Caco-2 (cell line): ENCODE measurements at regions not wholly inside any gene's neighbourhood (a gene's known extent, or its start where the extent isn't known, plus 50 kb on each side); places are given as distances from the start of the nearest gene placed in this dataset.

Experiments used
- BruUV-seq: library from RNA; stranded (reverse); fragments of 400-500 nt; replicated peaks from 2 replicates; lab custom pipeline; 2021; lab: Mats Ljungman, UMichigan
- CTCF ChIA-PET: fragments of 300-600 bp; sonication (Branson Sonifier 250); formaldehyde crosslinking; loops from one replicate; lab custom pipeline; 2022; ENCODE audit warnings: antibody characterized with exemption; lab: Charles Lee
- POLR2A ChIA-PET: fragments of 300-600 bp; sonication (Branson Sonifier 250); formaldehyde crosslinking; loops from one replicate; lab custom pipeline; 2022; ENCODE audit warnings: antibody characterized with exemption; lab: Charles Lee
- DNase-seq, 2 experiments: peaks; one replicate each; pipeline versions ENCODE4 v3.0.0 to v3.0.0-alpha.2; 2020 to 2022
- H3K27me3 ChIP-seq: replicated peaks from 2 replicates; pipeline ENCODE4 v1.6.0; 2011; ENCODE audit warnings: low read length; ENCODE audit not compliant: control insufficient read depth, insufficient read depth
- H3K36me3 ChIP-seq: 2 replicates; pipeline ENCODE4 v1.5.1; 2011; ENCODE audit warnings: low read length; ENCODE audit not compliant: control insufficient read depth, insufficient read depth
- H3K4me1 ChIP-seq: fragments of 250-450 bp; sonication (Bioruptor Pico); 2 replicates; pipeline ENCODE4 v1.5.1; 2020; ENCODE audit warnings: mild to moderate bottlenecking
- H3K4me3 ChIP-seq: 2 replicates; pipeline ENCODE4 v1.5.1; 2011; ENCODE audit warnings: low read depth, mild to moderate bottlenecking, control low read depth, low read length
- H3K9me3 ChIP-seq: fragments of 250-450 bp; sonication (Bioruptor Pico); 2 replicates; pipeline ENCODE4 v1.5.1; 2020; ENCODE audit warnings: mild to moderate bottlenecking, moderate library complexity
- H3K27ac Mint-ChIP-seq: one replicate; pipeline ENCODE4 v1.8.0; 2022; ENCODE audit warnings: mixed read lengths; ENCODE audit not compliant: unreplicated experiment
- H3K27me3 Mint-ChIP-seq: one replicate; pipeline ENCODE4 v1.8.0; 2022; ENCODE audit warnings: mixed read lengths; ENCODE audit not compliant: insufficient read depth, unreplicated experiment
- H3K36me3 Mint-ChIP-seq: one replicate; pipeline ENCODE4 v1.8.0; 2022; ENCODE audit warnings: mild to moderate bottlenecking, mixed read lengths; ENCODE audit not compliant: insufficient read depth, unreplicated experiment
- H3K4me1 Mint-ChIP-seq: one replicate; pipeline ENCODE4 v1.8.0; 2022; ENCODE audit warnings: low read depth, mixed read lengths; ENCODE audit not compliant: unreplicated experiment
- H3K4me3 Mint-ChIP-seq: one replicate; pipeline ENCODE4 v1.8.0; 2022; ENCODE audit warnings: mild to moderate bottlenecking, moderate library complexity, mixed read lengths; ENCODE audit not compliant: unreplicated experiment
- H3K9me3 Mint-ChIP-seq: one replicate; pipeline ENCODE4 v1.8.0; 2022; ENCODE audit warnings: mixed read lengths; ENCODE audit not compliant: unreplicated experiment
- CTCF ChIP-seq, 2 experiments: fragments of 200-600 bp in 1 of 2; IDR thresholded peaks; 1 replicate in 1 of 2; 2 replicates in 1 of 2; pipeline versions ENCODE4 v1.5.1 to v1.8.0; 2011 to 2022; ENCODE audit warnings: antibody characterized with exemption in 1 of 2, control low read depth in 1 of 2, inconsistent platforms in 1 of 2, low read depth in 1 of 2, low read length in 1 of 2, mild to moderate bottlenecking in 1 of 2, moderate library complexity in 1 of 2; ENCODE audit not compliant: insufficient read depth in 1 of 2, severe bottlenecking in 1 of 2, unreplicated experiment in 1 of 2
- intact Hi-C: fragments of 100-400 bp; cut with micrococcal nuclease; formaldehyde crosslinking; loops from one replicate; pipeline ENCODE4 v1.10.0; 2022; ENCODE audit not compliant: unreplicated experiment

DNA sequence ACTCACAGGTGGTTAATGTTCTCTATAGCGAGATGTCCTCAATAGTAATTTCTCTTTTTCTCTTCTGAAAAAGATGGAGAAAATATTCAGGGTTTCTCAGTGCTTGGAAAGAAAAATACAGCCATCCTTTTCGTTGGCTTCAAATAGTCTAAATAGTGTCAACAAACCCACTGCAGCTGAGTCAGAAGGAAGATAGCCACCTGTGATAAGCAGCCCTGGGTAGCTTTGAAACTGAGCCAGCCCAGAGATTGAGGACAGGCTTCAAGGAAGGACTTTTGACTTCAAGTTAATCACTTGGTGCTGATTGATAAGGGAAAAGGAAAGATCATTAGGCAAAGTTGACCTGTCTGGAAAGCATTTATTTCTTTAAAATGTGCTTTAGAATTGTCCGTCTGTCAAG lies 78.7 kb upstream of the TYRP1 start:
- no peak overlapping the region for H3K4me3 Mint-ChIP-seq
- CTCF ChIA-PET: no interaction called here
- Histone ChIP-seq H3K36me3 (no peaks in the 10 kb centered on the region), H3K4me3 (no peak overlapping the region), H3K27me3 (no peaks in the 10 kb centered on the region), H3K9me3 (no peaks in the 10 kb centered on the region), H3K4me1 (no peaks in the 10 kb centered on the region)
- POLR2A ChIA-PET: no interaction called here
- no peak for TF ChIP-seq CTCF (IDR thresholded peaks at IDR 0.05; ENCODE audit: insufficient read depth in 1 of 2, low read depth in 1 of 2, low read length in 1 of 2, severe bottlenecking in 1 of 2, unreplicated experiment in 1 of 2)
- peaks cover 6% of the 10 kb centered on the region for H3K4me1 Mint-ChIP-seq
- H3K27me3 Mint-ChIP-seq: no peaks in the 10 kb centered on the region
- intact Hi-C loops: no loop called here
- no peak overlapping the region for H3K27ac Mint-ChIP-seq
- no peak for DNase-seq
- no peaks in the 10 kb centered on the region for H3K9me3 Mint-ChIP-seq
- BruUV-seq: no TSS peak
- H3K36me3 Mint-ChIP-seq: no peaks in the 10 kb centered on the region

DNA sequence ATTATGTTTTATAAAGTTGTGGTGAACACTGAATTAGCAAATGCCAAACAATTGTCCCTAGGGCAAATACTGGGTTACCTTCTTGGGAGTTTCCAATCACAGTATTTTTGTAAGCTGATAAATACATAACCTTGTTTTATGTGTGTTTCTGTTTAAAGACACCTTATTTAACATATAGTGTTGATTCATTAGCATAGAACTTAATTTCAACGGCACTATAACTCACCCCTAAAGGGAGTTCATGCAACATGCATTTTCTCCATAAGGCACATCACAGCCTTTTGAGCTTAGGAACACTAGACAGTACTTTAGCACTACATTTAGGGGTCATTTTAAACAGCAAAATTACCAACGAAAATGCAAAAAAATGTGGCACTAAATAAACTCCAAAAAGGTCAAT lies 74.2 kb upstream of the TYRP1 start:
- no peaks in the 10 kb centered on the region for H3K4me1 ChIP-seq
- ChIA-PET POLR2A (no interaction called here), CTCF (no interaction called here)
- Mint-ChIP-seq H3K9me3 (no peaks in the 10 kb centered on the region), H3K4me3 (no peak overlapping the region), H3K4me1 (peaks cover 6% of the 10 kb centered on the region), H3K36me3 (no peaks in the 10 kb centered on the region), H3K27ac (no peak overlapping the region), H3K27me3 (no peaks in the 10 kb centered on the region)
- no peaks in the 10 kb centered on the region for H3K27me3 ChIP-seq
- no peaks in the 10 kb centered on the region for H3K36me3 ChIP-seq
- TF ChIP-seq CTCF (IDR thresholded peaks at IDR 0.05; ENCODE audit: insufficient read depth in 1 of 2, low read depth in 1 of 2, low read length in 1 of 2, severe bottlenecking in 1 of 2, unreplicated experiment in 1 of 2): no peak
- no peaks in the 10 kb centered on the region for H3K9me3 ChIP-seq
- no peak overlapping the region for H3K4me3 ChIP-seq
- no peak for DNase-seq
- intact Hi-C loops: no loop called here
- BruUV-seq: no TSS peak

DNA sequence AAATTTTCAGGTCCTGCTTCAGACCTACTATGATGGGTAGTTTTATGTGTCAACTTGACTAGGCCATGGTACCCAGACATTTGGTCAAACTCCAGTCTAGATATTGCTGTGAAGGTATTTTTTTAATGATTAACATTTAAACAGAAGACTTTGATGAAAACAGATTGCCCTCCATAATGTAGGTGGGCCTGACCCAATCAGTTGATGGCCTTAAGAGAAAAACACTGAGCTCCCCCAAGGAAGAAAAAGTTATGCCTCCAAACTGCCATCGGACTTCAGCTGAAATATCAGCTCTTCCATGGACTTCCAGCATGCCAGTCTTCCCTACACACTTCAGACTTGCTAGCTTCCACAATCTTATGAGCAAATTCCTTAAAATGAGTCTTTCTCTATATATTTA lies 67.3 kb upstream of the TYRP1 start:
- CTCF ChIA-PET: no interaction called here
- Mint-ChIP-seq H3K27me3 (no peaks in the 10 kb centered on the region), H3K36me3 (no peaks in the 10 kb centered on the region), H3K27ac (no peak overlapping the region), H3K9me3 (no peaks in the 10 kb centered on the region), H3K4me3 (no peak overlapping the region), H3K4me1 (no peaks in the 10 kb centered on the region)
- no peak overlapping the region for H3K4me3 ChIP-seq
- no peaks in the 10 kb centered on the region for H3K36me3 ChIP-seq
- no peaks in the 10 kb centered on the region for H3K9me3 ChIP-seq
- no peak for DNase-seq
- BruUV-seq: no TSS peak
- H3K4me1 ChIP-seq: no peaks in the 10 kb centered on the region
- intact Hi-C loops: no loop called here
- POLR2A ChIA-PET: no interaction called here
- no peak for TF ChIP-seq CTCF (IDR thresholded peaks at IDR 0.05; ENCODE audit: insufficient read depth in 1 of 2, low read depth in 1 of 2, low read length in 1 of 2, severe bottlenecking in 1 of 2, unreplicated experiment in 1 of 2)
- H3K27me3 ChIP-seq: no peaks in the 10 kb centered on the region
